ENCODE measurements at regions not wholly inside any gene's neighbourhood (a gene's known extent, or its start where the extent isn't known, plus 50 kb on each side); places are given as distances from the start of the nearest gene placed in this dataset.

GRCh38 chr21:41067709-41068108 lies 100.3 kb upstream of the BACE2 start (continued):
- no peak for TF ChIP-seq BCLAF1 (IDR thresholded peaks at IDR 0.05)

- no peaks in the 10 kb centered on the region for H3K79me2 ChIP-seq (ENCODE audit: insufficient read depth, low read length)
- FAIRE-seq (no peak), DNase-seq (ENCODE audit: low spot score) (no peak), ATAC-seq (no peak)
- H3K9ac ChIP-seq (ENCODE audit: insufficient read depth, low read depth, low read length), result no peak overlapping the region
- no peak overlapping the region for H3K4me2 ChIP-seq (ENCODE audit: low read depth, low read length)
- H3K4me1 ChIP-seq (ENCODE audit: insufficient read depth, low read length), result no peaks in the 10 kb centered on the region
- no peak overlapping the region for H2AFZ ChIP-seq (ENCODE audit: low read length)
- CTCF ChIA-PET (ENCODE audit: low intra/inter-chr PET ratio, low total read pairs), result interaction anchor here (2.4 kb wide), 1 partner anchor 924 kb away, joined by 14 read pairs; no protein-coding TSS in a partner anchor
- intact Hi-C loops (cut with micrococcal nuclease; ENCODE audit: unreplicated experiment) (no loop called here), in situ Hi-C loops (cut with HindIII; ENCODE audit: extremely low pct_ligation_motif_present, low pct_unique_long_range_greater_than_20kb) (loop anchor here (5.0 to 25.0 kb wide), 2 partner anchors 606 to 926 kb away; no protein-coding TSS in a partner anchor)
- no peak overlapping the region for H3K4me3 ChIP-seq (replicated peaks in 1 of 3; ENCODE audit: insufficient read depth in 1 of 3, low read depth in 2 of 3, low read length in 3 of 3)
- H3K27ac ChIP-seq (ENCODE audit: extremely low read length, insufficient read depth, low read length), result no peak overlapping the region
- peaks cover 0 to 13% of the 10 kb centered on the region in 2 experiments; a peak in 2 of 5 replicates for H3K27me3 ChIP-seq (ENCODE audit: control insufficient read depth in 1 of 2, insufficient read depth in 2 of 2, low read length in 2 of 2)
- no peaks in the 10 kb centered on the region for H3K9me3 ChIP-seq (ENCODE audit: low read length)
- no peaks in the 10 kb centered on the region for H4K20me1 ChIP-seq (ENCODE audit: insufficient read depth, low read length)
- POLR2A ChIA-PET, result no interaction called here
- 37% methylated on average over 5 of the region's 7 CpGs for WGBS (ENCODE audit: low lambda C conversion rate)
- BruUV-seq (replicated peaks), result no TSS peak
- H3K36me3 ChIP-seq (replicated peaks in 1 of 2; ENCODE audit: control insufficient read depth in 1 of 2, insufficient read depth in 2 of 2, low read length in 2 of 2), result no peaks in the 10 kb centered on the region
- TF ChIP-seq DMTF1 (CRISPR knock-in tag; IDR thresholded peaks at IDR 0.05) (no peak), GTF2F1 (IDR thresholded peaks at IDR 0.05; ENCODE audit: low read length) (no peak), POLR2A (IDR thresholded peaks at IDR 0.05; ENCODE audit: insufficient read depth in 1 of 2, low read depth in 2 of 2, low read length in 2 of 2) (no peak), ZNF382 (CRISPR knock-in tag; IDR thresholded peaks at IDR 0.05; ENCODE audit: borderline replicate concordance) (no peak), ZNF652 (CRISPR knock-in tag; IDR thresholded peaks at IDR 0.05; ENCODE audit: borderline replicate concordance, low read depth) (no peak), BRD4 (CRISPR knock-in tag; IDR thresholded peaks at IDR 0.05) (no peak), ZNF773 (CRISPR knock-in tag; IDR thresholded peaks at IDR 0.05; ENCODE audit: borderline replicate concordance) (no peak), KDM6A (CRISPR knock-in tag; IDR thresholded peaks at IDR 0.05; ENCODE audit: low read depth) (no peak), EZH2 (conservative IDR thresholded peaks at IDR 0.05; ENCODE audit: low read depth, low read length) (no peak), ZNF263 (CRISPR knock-in tag; IDR thresholded peaks at IDR 0.05) (no peak), REXO4 (CRISPR knock-in tag; IDR thresholded peaks at IDR 0.05; ENCODE audit: borderline replicate concordance) (no peak), HBP1 (CRISPR knock-in tag; IDR thresholded peaks at IDR 0.05; ENCODE audit: low read depth) (no peak), XRCC5 (optimal IDR thresholded peaks at IDR 0.05; ENCODE audit: low read length) (no peak), MED13 (CRISPR knock-in tag; IDR thresholded peaks at IDR 0.05) (no peak)
- TF ChIP-seq, protein P1, sequence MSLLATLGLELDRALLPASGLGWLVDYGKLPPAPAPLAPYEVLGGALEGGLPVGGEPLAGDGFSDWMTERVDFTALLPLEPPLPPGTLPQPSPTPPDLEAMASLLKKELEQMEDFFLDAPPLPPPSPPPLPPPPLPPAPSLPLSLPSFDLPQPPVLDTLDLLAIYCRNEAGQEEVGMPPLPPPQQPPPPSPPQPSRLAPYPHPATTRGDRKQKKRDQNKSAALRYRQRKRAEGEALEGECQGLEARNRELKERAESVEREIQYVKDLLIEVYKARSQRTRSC (CRISPR knock-in tag; IDR thresholded peaks at IDR 0.05; ENCODE audit: low read depth), result no peak
Observed at GRCh38 chr21:41068496-41068895, 99.5 kb upstream of the BACE2 start.

Measured in HepG2 (cell line).